Right renal pelvis (tissue), 4 donors: ENCODE measurements at regions not wholly inside any gene's neighbourhood (a gene's known extent, or its start where the extent isn't known, plus 50 kb on each side); places are given as distances from the start of the nearest gene placed in this dataset.
"Not testable (repeated sequence)": the region's sequence is repeated elsewhere in the genome, so short reads cannot be mapped to it uniquely, and the experiment has no call there.

Experiments used
- DNase-seq, 4 donors: peaks; one replicate each; pipeline ENCODE4 v3.0.0-alpha.2; 2013; ENCODE audit warnings: low read depth in 4 of 4, low spot score in 3 of 4, missing footprints in 1 of 4

DNA sequence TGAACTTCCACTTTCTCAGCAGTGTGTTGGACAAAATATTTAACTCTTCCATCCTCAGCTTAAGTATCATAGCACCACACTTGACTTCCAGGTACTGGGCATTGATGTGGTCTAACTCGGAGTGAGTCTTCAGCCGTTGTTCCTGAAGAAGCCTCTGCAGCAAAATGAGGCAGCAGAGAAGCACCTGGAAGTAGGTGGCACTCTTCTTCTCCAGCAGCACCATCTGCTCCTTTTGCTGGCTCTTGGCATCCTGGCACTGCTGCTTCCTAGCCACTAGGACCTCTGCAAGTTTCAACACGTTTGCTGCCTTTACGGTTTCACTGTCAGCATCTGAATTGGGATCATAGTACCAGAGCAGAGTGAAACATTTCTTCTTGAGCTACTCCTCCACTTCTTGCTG is 162.5 kb upstream of the GORAB start:
- DNase-seq, result no peak

- DNase-seq, result no peak
These were observed 161.9 kb upstream of the GORAB start for GRCh38 chr1:170370087-170370486.

- no peak for DNase-seq
These were observed 156.8 kb upstream of the GORAB start for GRCh38 chr1:170375082-170375723.

- DNase-seq, result no peak
These were observed 155.1 kb upstream of the GORAB start for GRCh38 chr1:170376801-170377385.

GRCh38 chr1:170377440-170377839 is 154.5 kb upstream of the GORAB start:
- DNase-seq, result no peak

DNA sequence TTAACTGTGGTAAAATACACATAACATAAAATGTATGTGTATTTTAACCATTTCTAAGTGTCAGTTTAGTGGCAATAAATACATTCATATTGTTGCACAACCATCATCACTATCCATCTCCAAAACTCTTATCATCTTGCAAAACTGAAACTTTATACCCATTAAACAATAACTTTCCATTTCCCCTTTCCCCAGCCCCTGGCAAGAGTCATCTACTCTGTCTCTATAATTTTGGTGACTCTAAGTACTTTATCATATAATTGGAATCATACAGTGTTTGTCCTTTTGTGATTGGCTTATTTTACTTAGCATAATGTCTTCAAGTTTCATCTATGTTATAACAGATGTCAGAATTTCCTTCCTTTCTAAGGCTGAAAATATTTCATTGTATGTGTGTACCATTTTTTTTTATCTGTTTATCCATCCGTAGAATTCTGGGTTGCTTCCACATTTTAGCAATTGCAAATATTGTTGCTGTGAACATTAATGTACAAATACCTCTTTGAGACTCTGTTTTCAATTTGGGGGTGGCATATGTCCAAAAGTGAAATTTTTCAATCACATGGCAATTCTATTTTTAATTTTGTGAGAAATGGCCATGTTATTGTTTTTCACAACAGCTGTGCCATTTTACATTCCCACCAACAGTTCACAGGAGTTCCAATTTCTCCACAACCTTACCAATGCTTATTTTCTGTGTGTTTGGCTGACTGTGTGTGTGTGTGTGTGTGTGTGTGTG is 153.9 kb upstream of the GORAB start:
- DNase-seq, result no peak

GRCh38 chr1:170385750-170386149 is 146.2 kb upstream of the GORAB start:
- no peak for DNase-seq

DNA sequence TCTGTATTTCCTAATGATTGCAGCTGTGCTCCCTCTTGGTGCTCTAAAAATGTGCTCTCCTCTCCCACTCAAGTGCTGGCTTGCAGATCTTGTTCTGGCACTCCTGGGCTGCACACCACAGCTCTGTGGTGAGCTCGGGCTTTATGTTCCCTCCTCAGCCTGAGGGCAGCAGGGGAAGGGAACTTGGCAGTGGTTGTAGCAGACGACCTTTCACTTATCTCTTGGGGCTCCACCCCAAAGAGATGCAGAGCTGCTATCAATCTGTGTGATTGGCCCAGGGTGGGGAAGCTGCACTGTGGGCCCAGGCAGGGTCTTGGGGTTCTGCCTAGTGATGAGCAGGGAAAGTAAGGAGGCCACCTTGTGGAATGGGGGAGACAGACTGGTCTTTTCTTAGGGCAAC is 143.5 kb upstream of the GORAB start:
- no peak for DNase-seq

DNA sequence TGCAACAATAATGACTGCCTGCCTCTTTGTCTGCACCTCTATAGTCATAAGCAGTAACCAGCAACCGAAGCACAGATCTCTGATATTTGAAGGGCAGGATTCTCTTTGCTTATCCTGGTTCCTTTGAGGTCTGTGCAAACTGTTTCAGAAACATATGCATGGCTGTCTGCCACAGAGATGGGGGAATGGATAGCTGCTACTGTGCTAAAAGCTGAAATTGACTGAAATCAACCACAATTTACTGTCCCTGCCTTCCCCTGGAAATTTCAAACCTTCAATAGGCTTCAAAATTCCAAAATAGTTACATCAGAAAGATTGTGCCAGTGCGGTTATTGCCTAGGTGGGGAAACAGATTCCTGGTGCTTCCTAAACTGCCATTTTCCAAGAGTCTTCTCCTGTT is 136.8 kb upstream of the GORAB start:
- DNase-seq, result no peak

- no peak for DNase-seq
These were observed 134.9 kb upstream of the GORAB start for GRCh38 chr1:170397061-170397460.

GRCh38 chr1:170402476-170403311 is 129.3 kb upstream of the GORAB start:
- no peak for DNase-seq

GRCh38 chr1:170407138-170407537 is 124.8 kb upstream of the GORAB start:
- no peak for DNase-seq

- no peak for DNase-seq
These were observed 124.4 kb upstream of the GORAB start for GRCh38 chr1:170407581-170407980.

- no peak for DNase-seq
These were observed 121.4 kb upstream of the GORAB start for GRCh38 chr1:170410401-170411166.

DNA sequence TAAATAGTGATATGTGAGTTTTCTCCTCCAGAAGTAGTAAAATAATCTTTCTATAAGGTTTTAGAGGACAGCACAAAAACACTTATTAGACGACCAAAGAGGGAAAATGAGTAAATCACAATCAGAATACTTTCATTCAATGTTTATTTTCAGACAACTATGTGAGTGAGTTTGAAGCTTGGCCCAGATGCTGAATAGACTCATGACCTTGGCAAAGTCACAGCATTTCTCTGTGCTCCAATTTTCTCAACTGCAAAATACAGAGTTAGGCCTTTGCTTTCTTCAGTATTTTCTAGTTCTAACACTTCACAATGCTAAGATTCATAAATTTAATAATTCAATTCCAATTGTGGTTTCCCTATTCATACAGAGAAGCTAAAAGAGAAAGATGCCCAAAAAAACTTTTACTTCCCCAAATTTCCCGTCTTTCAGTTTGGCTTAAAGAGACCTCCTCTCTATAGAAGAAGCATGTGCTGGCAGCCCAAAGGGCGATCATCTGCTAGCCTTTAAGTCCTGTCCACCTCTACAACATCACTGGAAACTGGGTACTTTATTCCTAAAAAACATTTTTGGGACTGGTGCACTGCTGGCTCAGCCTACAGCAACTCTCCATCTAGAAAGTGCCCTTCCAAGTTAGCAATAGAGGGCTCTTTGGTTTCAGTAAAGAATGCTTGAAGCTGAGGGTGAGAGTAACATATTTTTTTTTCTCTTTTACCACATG is 116.8 kb upstream of the GORAB start:
- peak in 1 of 4 donors; percentile 2 for DNase-seq

DNA sequence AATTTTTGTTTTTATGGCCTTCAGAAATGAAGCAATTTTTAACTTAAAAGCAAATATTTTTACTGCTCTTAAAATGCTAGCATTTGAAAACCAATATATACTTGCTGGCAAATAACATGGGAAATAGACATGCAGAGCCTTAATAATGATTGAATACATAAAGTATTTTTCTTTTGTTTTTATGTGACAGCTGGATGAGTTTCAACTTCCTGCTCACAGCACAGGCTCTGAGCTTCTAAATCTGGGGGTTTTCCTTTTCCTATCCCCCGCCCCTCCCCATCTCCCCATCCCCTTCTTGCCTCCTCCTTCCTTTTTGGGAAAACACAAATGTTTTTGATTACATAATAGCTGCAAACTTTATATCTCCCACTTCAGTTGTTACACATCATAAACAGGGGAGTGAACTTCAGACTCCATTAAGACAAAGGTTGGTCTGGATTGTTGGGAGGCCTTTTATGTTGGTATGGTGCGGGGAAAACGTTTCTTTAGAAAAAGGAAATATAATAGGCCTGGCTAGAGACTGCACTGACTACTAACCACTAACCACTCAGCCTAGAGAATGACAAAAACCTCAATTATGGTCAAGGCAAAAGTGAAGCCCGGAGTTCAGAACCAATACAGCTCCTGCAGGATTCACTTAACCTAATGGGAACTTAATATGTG is 116.1 kb upstream of the GORAB start:
- DNase-seq, result peak in 2 of 4 donors; percentile 10 to 19

GRCh38 chr1:170424346-170424745 is 107.6 kb upstream of the GORAB start:
- no peak for DNase-seq

DNA sequence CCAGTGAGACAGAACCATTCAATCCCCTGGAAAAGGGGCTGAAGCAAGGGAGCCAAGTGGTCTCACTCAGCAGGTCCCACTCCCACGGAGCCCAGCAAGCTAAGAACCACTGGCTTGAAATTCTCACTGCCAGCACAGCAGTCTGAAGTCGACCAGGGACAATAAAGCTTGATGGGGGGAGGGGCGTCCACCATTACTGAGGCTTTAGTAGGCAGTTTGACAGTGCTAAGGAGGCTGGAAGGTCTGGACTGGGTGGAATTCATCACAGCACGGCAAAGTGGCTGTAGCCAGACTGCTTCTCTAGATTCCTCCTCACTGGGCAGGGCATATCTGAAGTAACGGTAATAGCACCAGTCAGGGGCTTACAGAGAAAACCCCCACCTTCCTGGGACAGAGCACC is 105.4 kb upstream of the GORAB start:
- no peak for DNase-seq

GRCh38 chr1:170427002-170427401 is 105.0 kb upstream of the GORAB start:
- DNase-seq, result not testable (repeated sequence)
